K562 (cell line): ENCODE measurements at regions not wholly inside any gene's neighbourhood (a gene's known extent, or its start where the extent isn't known, plus 50 kb on each side); places are given as distances from the start of the nearest gene placed in this dataset.

Experiments used
- ATAC-seq: fragments of 200-7000 bp; cut with Tn5 transposase; 3 replicates; pipeline ENCODE4 v1.9.1; 2020; ENCODE audit warnings: moderate library complexity
- BruUV-seq: library from RNA; stranded (reverse); fragments of 400-500 nt; replicated peaks from 2 replicates; lab custom pipeline; 2021; lab: Mats Ljungman, UMichigan
- CTCF ChIA-PET: fragments of 300-600 bp; formaldehyde crosslinking; extraction: SDS; loops from one replicate; lab custom pipeline; 2021; ENCODE audit warnings: low intra/inter-chr PET ratio; lab: Yijun Ruan, JAX
- POLR2A ChIA-PET: fragments of 300-600, 350-650 bp; sonication (Branson Sonifier 250); formaldehyde crosslinking; extraction: SDS; loops from one replicate; lab custom pipeline; 2021; ENCODE audit warnings: antibody characterized with exemption, inconsistent platforms; lab: Yijun Ruan, JAX
- DNase-seq, 4 experiments: peaks; one replicate each; pipeline versions ENCODE4 v3.0.0 to v3.0.0-alpha.2; 2011 to 2018; ENCODE audit warnings: low spot score in 3 of 4, mixed read lengths in 3 of 4; ENCODE audit errors: extremely low read depth in 1 of 4
- FAIRE-seq: peaks from 2 replicates; lab custom pipeline; 2011; peaks lifted over from hg19 to GRCh38; lab: Jason Lieb, UNC
- H2AFZ ChIP-seq: 2 replicates; pipeline ENCODE4 v1.6.0; 2011; ENCODE audit warnings: low read depth, low read length, control low read depth, inconsistent platforms
- H3K27ac ChIP-seq: fragments of 200-600 bp; 3 replicates; pipeline ENCODE4 v1.8.0; 2011; ENCODE audit warnings: low read depth, mild to moderate bottlenecking, control low read depth, inconsistent platforms, low read length, moderate library complexity, mixed read lengths; ENCODE audit errors: extremely low read depth
- H3K27me3 ChIP-seq, 2 experiments: fragments of 300-600 bp in 1 of 2; 2 replicates in 1 of 2; 3 replicates in 1 of 2; pipeline versions ENCODE4 v1.6.0 to v1.8.0; 2011; ENCODE audit warnings: inconsistent platforms in 2 of 2, low read length in 2 of 2, mild to moderate bottlenecking in 1 of 2, mixed read lengths in 1 of 2, moderate library complexity in 1 of 2; ENCODE audit not compliant: control insufficient read depth in 2 of 2, insufficient read depth in 2 of 2
- H3K36me3 ChIP-seq: fragments of 300-600 bp; 3 replicates; pipeline ENCODE4 v1.8.0; 2011; ENCODE audit warnings: mild to moderate bottlenecking, low read length, inconsistent platforms; ENCODE audit not compliant: control insufficient read depth, insufficient read depth
- H3K4me1 ChIP-seq, 2 experiments: fragments of 200-600 bp in 1 of 2; replicated peaks in 1 of 2; 2 replicates in 1 of 2; 3 replicates in 1 of 2; pipeline versions ENCODE4 v1.5.1 to v1.8.0; 2011; ENCODE audit warnings: inconsistent platforms in 2 of 2, low read length in 2 of 2, mild to moderate bottlenecking in 1 of 2, mixed read lengths in 1 of 2, moderate library complexity in 1 of 2; ENCODE audit not compliant: control insufficient read depth in 2 of 2, insufficient read depth in 2 of 2
- H3K4me2 ChIP-seq: 2 replicates; pipeline ENCODE4 v1.6.1; 2011; ENCODE audit warnings: low read length, control low read depth, inconsistent platforms, mixed read lengths; ENCODE audit not compliant: insufficient read depth
- H3K4me3 ChIP-seq: fragments of 200-600 bp; sonication (generic), shearing (Covaris generic); 2 replicates; pipeline ENCODE4 v1.5.1; 2016; ENCODE audit warnings: control low read depth, inconsistent platforms
- H3K79me2 ChIP-seq: fragments of 200-600 bp; 3 replicates; pipeline ENCODE4 v1.8.0; 2011; ENCODE audit warnings: low read length, inconsistent platforms; ENCODE audit not compliant: control insufficient read depth, insufficient read depth
- H3K9ac ChIP-seq, 2 experiments: 2 replicates each; pipeline versions ENCODE4 v1.6.0 to v1.6.1; 2011; ENCODE audit warnings: low read depth in 2 of 2, low read length in 2 of 2, control low read depth in 1 of 2, inconsistent platforms in 1 of 2, mild to moderate bottlenecking in 1 of 2, mixed read lengths in 1 of 2; ENCODE audit not compliant: insufficient read depth in 1 of 2
- H3K9me1 ChIP-seq: one replicate; pipeline ENCODE4 v1.6.0; 2011; ENCODE audit warnings: inconsistent platforms, mild to moderate bottlenecking, low read length, moderate library complexity; ENCODE audit not compliant: control insufficient read depth, insufficient read depth
- H3K9me3 ChIP-seq: replicated peaks from 2 replicates; pipeline ENCODE4 v1.5.1; 2011; ENCODE audit warnings: low read depth, low read length, inconsistent platforms; ENCODE audit not compliant: control insufficient read depth, insufficient read depth
- H4K20me1 ChIP-seq: replicated peaks from 2 replicates; pipeline ENCODE4 v1.6.1; 2011; ENCODE audit warnings: low read length, inconsistent platforms, mixed read lengths; ENCODE audit not compliant: control insufficient read depth, insufficient read depth
- ARID1B ChIP-seq: fragments of 450-650 bp; IDR thresholded peaks from 2 replicates; pipeline ENCODE4 v1.6.1; 2016; ENCODE audit warnings: antibody characterized with exemption, mild to moderate bottlenecking, inconsistent platforms
- BRF1 ChIP-seq: IDR thresholded peaks from 3 replicates; pipeline ENCODE4 v1.6.1; 2011; ENCODE audit warnings: borderline replicate concordance, mild to moderate bottlenecking; ENCODE audit not compliant: insufficient read length; ENCODE audit errors: extremely low read depth
- CBX8 ChIP-seq: fragments of 200-600 bp; sonication (generic); IDR thresholded peaks from 2 replicates; pipeline ENCODE4 v1.6.1; 2012; ENCODE audit warnings: borderline replicate concordance, mixed run types, low read depth, mild to moderate bottlenecking, moderate library complexity, mixed read lengths, low read length, control low read depth, inconsistent platforms; ENCODE audit not compliant: poor library complexity, severe bottlenecking; ENCODE audit errors: extremely low read depth
- CTCFL ChIP-seq: IDR thresholded peaks from 2 replicates; pipeline ENCODE4 v1.6.1; 2011; ENCODE audit warnings: borderline replicate concordance, low read depth, mild to moderate bottlenecking, moderate library complexity, low read length; ENCODE audit not compliant: insufficient read depth, poor library complexity, severe bottlenecking
- FOXA1 ChIP-seq: fragments of 450-650 bp; IDR thresholded peaks from 2 replicates; pipeline ENCODE4 v1.6.1; 2016; ENCODE audit warnings: mild to moderate bottlenecking, borderline replicate concordance
- HNRNPLL ChIP-seq: fragments of 200-400 bp; formaldehyde crosslinking; IDR thresholded peaks from 2 replicates; pipeline ENCODE4 v1.6.1; 2017; ENCODE audit warnings: low read length, low read depth, mild to moderate bottlenecking; ENCODE audit not compliant: poor library complexity, severe bottlenecking
- MBD2 ChIP-seq: sonication (generic); IDR thresholded peaks from 2 replicates; pipeline ENCODE4 v1.6.1; 2016; ENCODE audit warnings: low read depth, borderline replicate concordance
- MEIS2 ChIP-seq: fragments of 450-650 bp; IDR thresholded peaks from 2 replicates; pipeline ENCODE4 v1.6.1; 2014; ENCODE audit warnings: mild to moderate bottlenecking; ENCODE audit not compliant: partially characterized antibody
- MXD1 ChIP-seq: fragments of 250-450 bp; sonication (Bioruptor Pico); IDR thresholded peaks from 2 replicates; pipeline ENCODE4 v1.8.0; 2021; ENCODE audit warnings: borderline replicate concordance, mild to moderate bottlenecking, moderate library complexity; ENCODE audit not compliant: poor library complexity, severe bottlenecking
- NR2F6 ChIP-seq: fragments of 450-650 bp; formaldehyde crosslinking; IDR thresholded peaks from 2 replicates; pipeline ENCODE4 v1.4.0; 2020; ENCODE audit warnings: mild to moderate bottlenecking
- NR3C1 ChIP-seq: sonication (generic); formaldehyde crosslinking; IDR thresholded peaks from 2 replicates; pipeline ENCODE4 v1.8.1; 2022; ENCODE audit warnings: missing genetic modification reagents
- RAD51 ChIP-seq: fragments of 450-650 bp; IDR thresholded peaks from 2 replicates; pipeline ENCODE4 v1.7.1; 2016; ENCODE audit warnings: low read depth, mild to moderate bottlenecking, borderline replicate concordance
- RBM22 ChIP-seq: fragments of 200-400 bp; formaldehyde crosslinking; IDR thresholded peaks from 2 replicates; pipeline ENCODE4 v1.6.1; 2018; ENCODE audit warnings: low read length, low read depth; ENCODE audit not compliant: poor library complexity, severe bottlenecking
- ZKSCAN3 ChIP-seq: fragments of 250-450 bp; sonication (Bioruptor Pico); IDR thresholded peaks from 2 replicates; pipeline ENCODE4 v1.4.0; 2020
- ZNF436 ChIP-seq: fragments of 250-450, 450-650 bp; sonication (Bioruptor Pico); formaldehyde crosslinking; IDR thresholded peaks from 2 replicates; pipeline ENCODE4 v1.7.0; 2020; ENCODE audit warnings: mild to moderate bottlenecking
- ZNF512 ChIP-seq: IDR thresholded peaks from 2 replicates; pipeline ENCODE4 v1.6.1; 2016; ENCODE audit warnings: missing genetic modification characterization, missing compliant biosample characterization
- ZNF740 ChIP-seq, 3 experiments: fragments of 200-800 bp in 1 of 3; sonication (Bioruptor generic) in 1 of 3; sonication (generic) in 1 of 3; formaldehyde crosslinking in 1 of 3; IDR thresholded peaks; 2 replicates each; pipeline versions ENCODE4 v1.6.1 to v1.8.0; 2016 to 2022; ENCODE audit warnings: mild to moderate bottlenecking in 2 of 3, missing compliant biosample characterization in 2 of 3, missing genetic modification characterization in 2 of 3, missing genetic modification reagents in 1 of 3
- WGBS: fragments of 100-300 bp; shearing (Covaris generic); methylation state at CpG from one replicate; pipeline ENCODE4 v1.1.6; 2016; ENCODE audit warnings: low coverage, mixed read lengths; ENCODE audit not compliant: insufficient coverage; ENCODE audit errors: missing lambda C conversion rate; 5-methylcytosine and 5-hydroxymethylcytosine counted together
- in situ Hi-C: fragments of 300-500 bp; cut with MboI; formaldehyde crosslinking; loops from 4 replicates; pipeline ENCODE4 v1.15.0; 2018; ENCODE audit warnings: inconsistent platforms, mixed read lengths
- intact Hi-C: fragments of 100-400 bp; cut with micrococcal nuclease; formaldehyde crosslinking; loops from 2 replicates; pipeline ENCODE4 v1.14.2; 2022

GRCh38 chrX:99461223-99461622 is 948.9 kb downstream of the PCDH19 start:
- no TSS peak for BruUV-seq
- DNase-seq (no peak), FAIRE-seq (no peak), ATAC-seq (no peak)
- H3K4me3 ChIP-seq = no peak overlapping the region
- H3K9ac ChIP-seq = no peak overlapping the region
- H3K4me2 ChIP-seq = no peak overlapping the region
- no peaks in the 10 kb centered on the region for H3K79me2 ChIP-seq
- no peaks in the 10 kb centered on the region for H3K27me3 ChIP-seq
- H3K27ac ChIP-seq = no peak overlapping the region
- ChIA-PET POLR2A (no interaction called here), CTCF (no interaction called here)
- no peaks in the 10 kb centered on the region for H3K9me3 ChIP-seq
- no peaks in the 10 kb centered on the region for H3K9me1 ChIP-seq
- in situ Hi-C loops (no loop called here), intact Hi-C loops (no loop called here)
- H4K20me1 ChIP-seq = no peaks in the 10 kb centered on the region
- no peaks in the 10 kb centered on the region for H3K4me1 ChIP-seq
- no peaks in the 10 kb centered on the region for H3K36me3 ChIP-seq
- 0% methylated on average over 4 of the region's 4 CpGs for WGBS
- H2AFZ ChIP-seq = no peak overlapping the region
- TF ChIP-seq ARID1B = no peak
- no peak for TF ChIP-seq MEIS2
- no peak for TF ChIP-seq NR3C1
- no peak for TF ChIP-seq ZNF512 (tag)
- no peak for TF ChIP-seq NR2F6
- no peak for TF ChIP-seq ZKSCAN3 (CRISPR knock-in tag)
- no peak for TF ChIP-seq ZNF436
- TF ChIP-seq ZNF740 (CRISPR knock-in tag; IDR thresholded peaks at IDR 0.05) = no peak
- no peak for TF ChIP-seq ZNF740 (tag; IDR thresholded peaks at IDR 0.05)
- no peak for TF ChIP-seq HNRNPLL
- TF ChIP-seq CTCFL = no peak
- TF ChIP-seq RBM22 = no peak
- no peak for TF ChIP-seq CBX8
- TF ChIP-seq RAD51 = no peak
- TF ChIP-seq MXD1 (CRISPR knock-in tag) = no peak
- TF ChIP-seq BRF1 = no peak
- TF ChIP-seq FOXA1 = no peak
- no peak for TF ChIP-seq MBD2
